NCI-H526 treated with DMSO at 0.1 percent for 48 hours (cell line): ENCODE measurements at regions not wholly inside any gene's neighbourhood (a gene's known extent, or its start where the extent isn't known, plus 50 kb on each side); places are given as distances from the start of the nearest gene placed in this dataset.
"Not testable (repeated sequence)": the region's sequence is repeated elsewhere in the genome, so short reads cannot be mapped to it uniquely, and the experiment has no call there.

ENCODE experiments used
- DNase-seq: peaks from one replicate; lab custom pipeline; 2025; lab: John Stamatoyannopoulos, UW

DNA sequence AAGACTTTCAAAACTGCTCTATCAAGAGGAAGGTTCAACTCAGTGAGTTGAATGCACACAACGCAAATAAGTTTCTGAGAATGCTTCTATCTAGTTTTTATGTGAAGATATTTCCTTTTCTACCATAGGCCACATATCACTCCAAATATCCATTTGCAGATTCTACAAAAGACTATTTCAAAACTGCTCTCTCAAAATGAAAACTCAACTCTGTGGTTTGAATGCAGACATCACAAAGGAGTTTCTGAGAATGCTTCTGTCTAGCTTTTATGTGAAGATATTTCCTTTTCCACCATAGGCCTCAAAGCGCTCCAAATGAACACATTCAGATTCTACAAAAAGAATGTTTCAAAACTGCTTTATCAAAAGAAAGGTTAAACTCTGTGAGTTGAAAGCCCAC is 1093.1 kb upstream of the DEFB115 start:
- not testable (repeated sequence) for DNase-seq

GRCh38 chr20:30167540-30167939 is 1089.9 kb upstream of the DEFB115 start:
- DNase-seq: no peak

GRCh38 chr20:30168025-30168799 is 1089.3 kb upstream of the DEFB115 start:
- no peak for DNase-seq

GRCh38 chr20:30168800-30169138 is 1088.7 kb upstream of the DEFB115 start:
- no peak for DNase-seq

DNA sequence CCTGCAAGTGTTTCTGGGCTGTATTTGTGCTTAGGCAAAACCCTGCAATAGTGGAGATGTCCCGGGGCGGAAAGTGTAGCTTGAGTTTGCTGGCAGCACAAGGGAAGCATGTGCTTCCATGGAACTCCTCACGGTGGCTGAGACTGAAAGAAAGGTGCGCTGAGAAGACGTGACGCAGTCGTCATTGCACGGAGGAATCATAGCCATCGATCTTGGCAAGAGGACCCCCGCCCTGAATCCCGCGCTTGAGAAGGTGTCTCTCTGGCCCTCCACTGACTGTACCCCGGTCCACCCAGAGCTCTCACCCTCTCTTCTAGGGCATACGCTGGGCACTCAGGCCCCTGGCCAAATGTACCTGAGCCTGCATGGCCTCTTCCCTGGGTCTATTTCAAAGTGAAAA is 1081.8 kb upstream of the DEFB115 start:
- no peak for DNase-seq

DNA sequence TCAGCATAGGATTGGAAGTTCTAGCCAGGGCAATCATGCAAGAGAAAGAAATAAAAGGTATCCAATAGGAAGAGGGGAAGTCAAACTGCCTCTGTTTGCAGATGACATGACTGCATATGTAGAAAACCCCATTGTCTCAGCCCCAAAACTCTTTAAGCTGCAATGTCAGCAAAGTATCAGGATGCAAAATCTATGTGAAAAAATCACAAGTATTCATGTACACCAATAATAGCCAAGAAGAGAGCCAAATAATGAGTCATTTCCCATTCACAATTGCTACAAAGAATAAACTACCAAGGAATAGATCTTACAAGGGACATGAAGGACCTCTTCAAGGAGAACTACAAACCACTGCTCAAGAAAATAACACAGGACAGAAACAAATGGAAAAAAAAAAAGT is 1074.3 kb upstream of the DEFB115 start:
- not testable (repeated sequence) for DNase-seq

GRCh38 chr20:30191785-30192184 is 1065.7 kb upstream of the DEFB115 start:
- not testable (repeated sequence) for DNase-seq

DNA sequence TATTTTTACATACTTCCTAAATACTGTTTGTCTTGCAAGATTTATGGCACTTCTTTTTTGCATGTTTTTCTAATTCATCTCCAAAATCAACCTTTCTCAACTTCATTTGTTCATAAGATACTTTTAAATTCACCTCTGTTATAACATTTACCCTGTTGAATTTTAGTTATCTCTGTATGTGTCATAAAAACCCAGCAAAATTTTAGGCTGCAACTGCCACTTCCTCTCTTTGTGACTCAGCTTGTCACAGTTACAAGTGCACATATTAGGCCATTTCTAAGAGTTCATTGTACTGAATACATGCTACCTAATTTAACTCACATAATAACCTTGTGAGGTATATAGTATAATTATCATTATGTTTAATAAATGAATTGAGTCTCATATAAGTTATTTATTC is 1023.0 kb upstream of the DEFB115 start:
- not testable (repeated sequence) for DNase-seq

GRCh38 chr20:30275073-30275472 is 982.4 kb upstream of the DEFB115 start:
- not testable (repeated sequence) for DNase-seq

DNA sequence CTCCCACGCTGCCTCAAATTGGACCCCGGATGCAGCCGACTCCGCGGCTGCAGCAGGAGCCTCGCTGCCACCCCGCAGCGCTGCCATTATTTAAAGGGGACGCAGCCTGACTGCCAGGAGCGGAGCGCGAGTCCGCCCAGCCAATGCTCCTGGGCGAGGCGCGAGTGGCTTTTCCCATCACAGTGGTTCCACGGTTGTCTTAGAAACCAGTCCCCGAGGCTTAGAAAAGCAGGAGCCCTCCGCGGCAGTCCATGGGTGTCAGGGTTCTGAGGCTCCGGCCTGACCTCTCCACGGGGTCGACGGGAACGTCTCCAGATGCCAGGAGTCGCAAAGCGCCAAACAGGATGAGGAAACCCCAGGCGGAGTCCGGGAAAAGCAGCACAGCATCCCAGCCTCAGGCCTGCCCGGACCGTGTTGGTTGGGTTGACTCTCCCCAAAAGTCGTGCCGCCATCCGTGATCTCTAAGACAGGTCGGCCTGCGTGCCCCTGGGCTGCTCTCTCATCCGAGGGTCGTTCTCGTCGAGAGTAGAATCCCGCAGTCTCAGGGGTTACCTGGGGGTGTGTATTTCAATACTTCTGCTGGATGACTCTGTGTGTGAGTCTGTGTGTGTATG is 975.8 kb upstream of the DEFB115 start:
- DNase-seq: no peak

DNA sequence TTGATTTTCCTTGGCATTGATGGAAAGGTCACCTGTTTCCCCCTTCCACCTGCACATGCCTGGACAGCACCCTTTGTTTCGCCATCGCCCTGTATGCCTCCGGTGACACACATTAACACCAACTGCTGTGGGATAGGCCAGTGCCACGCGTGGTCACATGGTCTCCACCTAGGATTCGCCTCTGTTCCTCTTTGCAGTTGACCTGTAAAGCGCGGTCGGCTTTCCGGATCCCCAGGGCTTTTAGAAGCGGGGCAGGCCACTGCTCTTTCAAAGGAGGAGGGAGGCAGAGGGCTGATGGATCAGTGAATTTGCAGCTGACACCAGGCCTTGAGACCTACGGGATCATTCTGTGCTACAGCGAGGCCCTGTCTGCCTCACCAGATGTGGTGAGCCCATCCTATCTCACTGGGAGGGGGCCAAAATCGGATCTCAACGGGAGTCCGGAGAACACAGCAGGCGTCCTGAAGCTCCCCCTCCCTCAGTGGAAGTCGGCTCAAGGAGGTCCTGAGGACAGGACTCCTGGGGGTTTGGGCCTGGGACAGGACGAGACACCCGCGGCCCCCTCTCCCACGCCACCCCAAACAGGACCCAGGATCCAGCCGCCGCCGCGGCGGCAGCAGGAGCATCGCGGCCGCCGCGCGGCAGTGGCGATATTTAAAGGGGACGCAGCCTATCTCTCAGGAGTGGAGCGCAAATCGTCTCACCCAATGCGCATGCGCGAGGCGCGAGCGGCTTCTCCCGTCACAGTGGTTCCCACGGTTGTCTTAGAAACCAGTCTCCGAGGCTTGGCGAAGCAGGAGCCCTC is 973.8 kb upstream of the DEFB115 start:
- not testable (repeated sequence) for DNase-seq

- no peak for DNase-seq
Measured at GRCh38 chr20:30284281-30284905, 973.1 kb upstream of the DEFB115 start.

GRCh38 chr20:30285677-30286076 is 971.8 kb upstream of the DEFB115 start:
- no peak for DNase-seq

DNA sequence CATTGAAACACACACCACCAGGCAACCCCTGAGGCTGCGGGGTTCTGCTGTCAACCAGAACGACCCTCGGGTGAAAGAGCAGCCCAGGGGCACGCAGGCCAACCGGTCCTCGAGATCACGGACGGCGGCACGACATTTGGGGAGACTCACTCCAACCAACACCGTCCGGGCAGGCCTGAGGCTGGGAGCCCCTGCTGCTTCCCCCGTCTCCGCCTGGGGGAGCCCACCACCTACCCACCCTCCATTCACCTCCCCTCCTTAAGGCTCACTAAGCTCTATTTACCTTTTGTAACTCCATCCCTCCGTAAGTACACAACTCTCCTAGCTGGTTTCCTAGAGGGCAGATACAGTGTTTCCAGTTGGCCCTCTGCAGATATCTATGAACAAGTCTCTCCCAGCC is 971.3 kb upstream of the DEFB115 start:
- DNase-seq: no peak

DNA sequence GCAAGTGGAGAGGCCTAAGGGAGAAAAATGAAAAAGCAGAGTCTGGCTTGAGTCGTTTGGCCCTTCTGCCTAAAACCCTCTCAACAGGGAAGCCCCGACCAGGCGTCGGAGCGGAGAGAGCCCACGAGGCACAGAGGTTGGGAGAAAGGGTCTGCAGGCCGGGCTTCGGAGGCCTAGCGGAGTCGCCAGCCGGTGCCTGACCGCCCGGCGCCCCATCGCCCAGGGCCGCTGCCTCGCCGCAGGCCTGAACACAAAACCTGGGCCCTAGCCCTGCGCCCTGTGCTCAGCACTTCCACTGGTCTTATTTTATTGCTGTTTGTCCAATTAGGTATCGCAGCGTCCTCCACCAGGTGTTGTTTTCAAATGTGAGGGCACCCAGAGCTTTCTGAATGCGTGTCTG is 970.0 kb upstream of the DEFB115 start:
- not testable (repeated sequence) for DNase-seq

DNA sequence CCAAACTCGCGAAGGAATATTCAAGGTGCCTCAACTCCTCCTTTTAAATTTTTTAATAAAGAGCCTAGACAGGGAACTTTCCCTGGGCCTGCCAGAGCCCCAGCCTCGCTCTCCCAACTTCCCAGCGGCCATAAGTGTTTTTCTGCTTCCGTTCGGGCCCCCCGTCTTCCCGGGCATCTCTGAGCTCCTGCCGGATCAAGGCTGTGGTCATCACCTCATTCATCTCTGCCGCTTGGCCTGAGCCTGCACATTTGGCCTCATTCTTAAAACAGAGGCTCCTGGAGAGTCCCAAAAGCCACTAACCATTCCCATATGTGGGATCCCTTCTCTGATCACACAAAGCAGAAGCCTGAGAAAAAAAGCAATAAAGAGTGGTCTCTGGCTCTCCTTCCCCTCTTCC is 969.1 kb upstream of the DEFB115 start:
- DNase-seq: no peak

- not testable (repeated sequence) for DNase-seq
Measured at GRCh38 chr20:30289049-30289448, 968.4 kb upstream of the DEFB115 start.

DNA sequence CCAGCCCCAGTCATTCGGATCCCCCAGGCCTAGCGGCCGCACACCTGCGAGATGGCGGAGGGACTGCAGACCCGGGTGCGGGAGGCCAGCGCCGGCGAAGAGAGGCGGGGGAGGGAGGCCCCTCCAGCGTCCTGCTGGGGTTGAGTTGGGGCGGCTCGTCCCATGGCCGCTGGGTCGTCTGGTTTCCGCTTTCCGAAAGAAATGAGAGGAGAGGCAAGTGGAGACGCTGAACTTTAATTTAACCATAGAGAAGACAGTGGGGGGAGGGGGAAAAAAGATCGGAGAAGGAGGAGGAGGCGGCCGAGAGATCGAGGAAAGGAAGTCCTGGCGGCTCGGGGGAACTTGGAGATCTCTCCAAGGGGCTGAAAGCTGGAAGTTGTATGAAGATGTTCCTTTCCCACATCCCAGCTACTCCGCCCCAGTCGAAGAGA is 967.7 kb upstream of the DEFB115 start:
- not testable (repeated sequence) for DNase-seq

GRCh38 chr20:30290361-30291063 is 967.0 kb upstream of the DEFB115 start:
- DNase-seq: peak; percentile 43

DNA sequence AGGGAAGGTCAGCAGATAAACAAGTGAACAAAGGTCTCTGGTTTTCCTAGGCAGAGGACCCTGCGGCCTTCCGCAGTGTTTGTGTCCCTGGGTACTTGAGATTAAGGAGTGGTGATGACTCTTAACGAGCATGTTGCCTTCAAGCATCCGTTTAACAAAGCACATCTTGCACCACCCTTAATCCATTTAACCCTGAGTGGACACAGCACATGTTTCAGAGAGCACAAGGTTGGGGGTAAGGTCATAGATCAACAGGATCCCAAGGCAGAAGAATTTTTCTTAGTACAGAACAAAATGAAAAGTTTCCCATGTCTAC is 966.4 kb upstream of the DEFB115 start:
- DNase-seq: not testable (repeated sequence)

DNA sequence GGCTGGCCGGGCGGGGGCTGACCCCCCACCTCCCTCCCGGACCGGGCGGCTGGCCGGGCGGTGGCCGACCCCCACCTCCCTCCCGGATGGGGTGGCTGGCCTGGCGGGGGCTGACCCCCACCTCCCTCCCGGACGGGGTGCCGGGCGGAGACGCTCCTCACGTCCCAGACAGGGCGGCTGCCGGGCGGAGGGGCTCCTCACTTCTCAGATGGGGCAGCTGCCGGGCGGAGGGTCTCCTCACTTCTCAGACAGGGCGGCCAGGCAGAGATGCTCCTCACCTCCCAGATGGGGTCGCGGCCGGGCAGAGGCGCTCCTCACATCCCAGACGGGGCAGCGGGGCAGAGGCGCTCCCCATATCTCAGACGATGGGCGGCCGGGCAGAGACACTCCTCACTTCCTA is 965.8 kb upstream of the DEFB115 start:
- not testable (repeated sequence) for DNase-seq

GRCh38 chr20:30295396-30295795 is 962.1 kb upstream of the DEFB115 start:
- DNase-seq: not testable (repeated sequence)
